HG03520 (cell line): ENCODE measurements at regions not wholly inside any gene's neighbourhood (a gene's known extent, or its start where the extent isn't known, plus 50 kb on each side); places are given as distances from the start of the nearest gene placed in this dataset.
A peak's percentile ranks its signal among the peaks of the same experiment; 100 is the strongest.
"Not testable (repeated sequence)": the region's sequence is repeated elsewhere in the genome, so short reads cannot be mapped to it uniquely, and the experiment has no call there.

Source experiments
- ATAC-seq: cut with Tn5 transposase; IDR thresholded peaks from one replicate; pipeline ENCODE4 v1.9.1; 2021; ENCODE audit warnings: mild to moderate bottlenecking, moderate library complexity; ENCODE audit not compliant: unreplicated experiment

DNA sequence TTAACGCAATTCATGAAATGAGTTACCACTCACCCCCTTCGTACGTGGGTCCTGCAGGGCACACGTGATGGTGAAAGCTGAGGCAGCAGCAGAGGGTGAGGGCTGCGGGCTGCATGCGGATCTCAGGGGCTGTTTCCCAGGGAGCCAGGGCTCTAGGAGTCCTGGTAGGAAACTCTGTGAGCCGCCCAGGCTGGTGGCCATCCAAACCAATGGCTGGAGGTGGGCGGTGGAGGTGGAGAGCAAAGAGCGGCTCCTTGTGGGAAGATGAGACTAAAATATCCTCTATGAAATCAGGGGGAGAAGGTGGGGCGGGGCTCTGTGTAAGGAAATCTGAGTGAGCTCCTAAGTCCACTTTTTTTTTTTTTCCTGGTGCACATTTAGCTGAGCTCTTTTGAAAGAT, 120.1 kb upstream of the SLC1A4 start:
- ATAC-seq, result no peak

DNA sequence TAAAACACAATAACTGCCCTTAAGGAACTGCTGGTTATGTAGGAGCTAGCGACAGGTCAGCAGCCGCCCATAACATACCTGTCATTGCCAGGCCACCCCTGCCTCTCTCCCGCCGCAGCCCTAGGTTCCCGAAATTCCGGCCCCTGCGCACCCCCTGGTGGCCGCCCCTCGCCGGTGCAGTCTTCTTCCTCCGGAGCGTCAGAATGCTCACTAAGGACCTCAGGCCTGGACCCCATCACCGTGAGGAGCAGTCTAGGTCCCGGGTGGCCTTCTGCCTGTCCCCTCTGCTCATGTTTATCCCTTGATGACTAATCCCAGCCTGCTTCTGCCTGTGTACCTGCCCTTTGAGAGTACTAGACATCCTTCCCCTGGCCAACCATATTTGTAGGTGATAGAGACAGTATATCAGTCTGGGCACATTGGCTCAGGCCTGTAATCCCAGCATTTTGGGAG, 115.7 kb upstream of the SLC1A4 start:
- ATAC-seq, result peak; percentile 76

DNA sequence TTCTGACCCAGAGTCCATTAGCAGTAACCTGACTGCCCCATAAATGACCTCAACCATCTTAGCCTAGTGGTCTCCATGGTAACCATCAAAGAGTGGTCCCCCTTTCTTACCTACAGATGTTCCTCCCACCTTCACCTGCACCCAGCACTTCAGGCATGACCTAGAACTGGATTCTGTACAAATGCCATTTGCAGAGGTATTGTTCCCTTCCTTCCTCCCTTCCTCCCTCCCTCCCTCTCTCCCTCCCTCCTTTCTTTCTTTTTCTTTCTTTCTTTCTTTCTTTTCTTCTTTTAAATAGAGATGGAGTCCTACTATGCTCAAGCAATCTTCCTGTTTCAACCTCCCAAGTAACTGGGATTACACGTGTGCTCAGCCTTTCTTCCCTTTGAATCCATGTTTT, 114.6 kb upstream of the SLC1A4 start:
- no peak for ATAC-seq

DNA sequence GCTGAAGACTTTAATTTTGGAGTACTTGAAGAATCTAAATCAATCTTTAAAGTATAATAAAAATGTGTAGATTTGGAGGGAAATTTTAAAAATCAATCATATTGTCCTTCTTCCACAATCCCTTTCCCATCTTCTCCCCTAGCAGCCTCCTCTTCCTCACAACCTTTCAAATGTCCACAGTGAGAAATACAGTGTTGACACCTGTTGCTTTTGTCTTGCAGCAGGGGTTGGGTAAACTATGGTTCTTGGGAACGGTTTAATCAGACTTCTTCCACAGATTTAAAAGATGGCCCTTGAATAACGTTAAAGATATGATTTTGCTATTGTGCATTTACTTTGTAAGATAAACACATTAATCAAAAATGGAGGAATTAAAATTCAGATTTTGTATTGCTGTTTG, 113.8 kb upstream of the SLC1A4 start:
- ATAC-seq, result no peak

DNA sequence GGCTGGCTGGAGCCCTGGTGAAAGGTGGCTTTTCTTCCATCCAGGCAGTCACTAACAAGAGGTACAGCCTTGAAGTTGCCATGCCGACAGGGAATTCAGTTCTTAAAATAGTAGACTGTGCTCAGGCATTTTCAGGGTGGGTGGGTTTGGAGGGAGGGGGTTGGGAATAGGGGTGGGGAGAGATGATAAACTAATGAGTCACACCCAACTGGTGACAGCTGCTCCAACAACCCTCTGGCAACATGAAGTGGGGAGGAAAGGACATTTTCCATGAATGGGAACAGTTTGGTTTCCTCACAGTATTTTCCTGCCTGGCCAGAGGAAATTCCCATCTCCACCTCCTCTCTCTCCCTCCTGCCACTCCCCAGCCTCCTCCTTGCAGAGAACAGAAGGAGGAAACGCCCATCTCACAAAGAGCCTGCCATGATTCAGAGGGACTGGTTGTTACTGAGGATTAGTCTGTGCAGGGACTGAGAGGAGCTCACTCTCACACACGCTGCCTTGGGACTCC, 113.0 kb upstream of the SLC1A4 start:
- no peak for ATAC-seq

DNA sequence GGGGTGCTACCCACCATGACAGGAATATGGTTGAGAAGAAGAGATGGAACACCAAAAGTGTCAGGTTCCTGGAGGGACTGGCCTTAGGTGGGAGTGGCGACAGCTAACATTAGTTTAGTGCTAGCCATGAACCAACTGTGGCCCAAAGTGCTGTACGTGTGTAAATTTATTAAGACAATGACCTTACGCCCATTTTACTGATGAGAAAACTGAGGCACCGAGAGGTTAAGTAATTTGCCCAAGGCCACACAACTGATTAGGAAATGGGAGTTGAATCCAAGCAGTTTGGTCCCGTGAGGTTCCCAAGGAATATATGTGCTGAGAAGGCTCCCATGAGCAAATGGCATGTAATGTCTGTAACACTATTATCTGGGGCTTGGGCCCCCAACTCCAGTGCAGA, 109.5 kb upstream of the SLC1A4 start:
- ATAC-seq, result no peak

DNA sequence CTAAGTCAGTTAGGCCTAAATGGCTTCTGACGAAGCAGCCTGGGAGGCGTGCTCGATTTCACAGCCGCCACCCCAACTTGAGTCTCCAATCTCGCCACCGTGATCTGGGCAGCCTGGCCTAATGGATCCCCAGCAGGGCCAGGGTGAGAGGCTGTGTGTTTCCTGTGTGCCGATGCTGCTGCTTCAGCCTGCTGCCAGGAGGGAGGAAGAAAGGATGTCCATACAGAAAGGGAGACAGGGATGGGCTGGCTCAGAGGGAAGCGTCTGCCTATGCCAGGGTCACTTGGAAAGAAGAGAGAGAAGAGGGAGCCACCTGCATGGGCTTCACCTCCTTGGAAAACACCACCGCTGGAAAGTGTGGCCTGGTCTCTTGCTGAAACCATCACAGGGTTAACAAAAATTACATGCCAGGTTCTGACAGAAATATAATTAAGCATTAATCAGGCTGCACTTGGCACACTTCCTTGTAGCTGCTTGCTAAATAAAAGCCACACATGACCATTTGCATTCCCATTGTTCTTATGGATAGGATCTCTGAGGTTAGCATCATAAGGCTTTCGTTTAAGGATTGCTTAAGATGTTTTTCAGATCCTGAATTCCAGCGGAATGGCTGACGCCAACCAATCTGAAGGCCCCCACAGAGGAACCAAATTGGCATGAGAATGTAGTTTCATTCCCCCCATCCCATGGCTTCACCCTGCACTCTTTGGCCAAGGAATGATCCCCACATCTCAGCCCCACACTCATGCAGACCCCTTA, 108.8 kb upstream of the SLC1A4 start:
- ATAC-seq, result no peak

DNA sequence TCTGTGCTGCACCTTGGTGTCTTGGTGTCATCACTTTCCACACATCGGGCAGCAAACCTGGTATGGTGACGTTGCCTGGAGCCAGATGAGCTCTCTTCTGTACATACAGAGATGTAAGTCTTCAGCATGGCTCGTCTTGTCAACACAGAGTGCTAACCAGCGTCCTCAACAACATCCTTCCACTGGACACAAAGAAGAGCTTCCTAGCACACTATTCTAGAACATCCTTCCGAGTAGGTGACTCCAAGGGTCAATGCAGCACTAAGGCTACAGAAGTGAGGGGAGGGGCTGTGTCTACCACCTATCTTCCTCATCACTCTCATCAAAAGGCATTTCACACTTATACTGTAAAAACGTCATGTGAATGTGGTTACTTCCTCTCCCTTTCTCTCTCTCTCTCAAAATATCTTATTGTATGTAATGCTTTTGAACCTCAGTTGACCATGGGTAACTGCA, 108.1 kb upstream of the SLC1A4 start:
- ATAC-seq, result no peak

DNA sequence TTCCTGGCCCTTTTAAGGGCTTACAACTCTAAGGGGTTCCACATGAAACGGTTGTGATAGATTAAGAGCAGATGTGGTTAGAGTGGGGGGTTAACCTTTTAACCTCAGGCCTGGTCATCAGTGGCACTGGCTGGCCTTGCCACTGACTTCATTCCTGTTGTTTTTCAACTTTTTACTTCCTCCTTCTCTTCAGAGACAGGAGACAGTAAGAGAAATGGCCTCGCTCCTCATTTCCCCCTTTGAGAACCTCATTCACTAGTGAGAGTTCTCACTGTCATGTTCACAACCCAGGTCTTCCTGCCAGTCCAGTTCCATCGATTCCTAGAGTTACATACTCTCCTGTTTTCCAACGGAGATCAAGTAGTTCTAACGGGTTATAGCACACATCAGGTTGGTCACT, 101.6 kb upstream of the SLC1A4 start:
- ATAC-seq, result no peak

DNA sequence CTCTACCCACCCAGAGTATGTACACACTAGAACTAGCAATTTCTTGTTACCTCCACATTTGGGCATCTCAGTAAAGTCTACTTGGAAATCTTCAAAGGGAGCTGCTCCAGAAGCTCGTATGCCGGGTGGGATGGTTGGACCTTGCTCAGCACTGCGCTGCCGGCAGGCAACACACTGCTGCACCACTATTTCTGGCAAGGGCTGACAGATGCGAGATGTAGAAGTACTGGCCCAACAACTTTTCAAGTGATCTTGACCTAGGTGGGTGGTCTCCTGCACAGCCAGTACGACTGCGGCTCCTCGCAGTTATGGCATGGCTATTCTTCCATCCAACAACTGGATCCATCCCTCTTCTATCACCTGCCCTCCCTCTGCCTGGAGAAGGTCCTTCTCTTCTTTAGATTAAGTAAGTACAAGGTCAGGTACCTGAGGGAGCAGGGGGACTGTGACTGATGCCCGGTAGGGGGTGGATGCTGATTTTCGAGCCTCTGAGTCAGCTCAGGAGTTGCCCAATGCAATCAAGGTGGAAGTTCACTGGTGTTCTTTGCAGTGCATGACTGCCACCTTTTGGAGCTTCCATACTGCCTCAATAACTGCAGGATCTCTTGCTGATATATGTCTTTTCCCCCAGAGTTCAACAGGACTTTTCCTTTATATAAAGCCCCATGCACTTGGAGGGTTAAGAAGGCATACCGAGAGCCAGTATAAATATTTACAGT, 100.4 kb upstream of the SLC1A4 start:
- ATAC-seq, result no peak

DNA sequence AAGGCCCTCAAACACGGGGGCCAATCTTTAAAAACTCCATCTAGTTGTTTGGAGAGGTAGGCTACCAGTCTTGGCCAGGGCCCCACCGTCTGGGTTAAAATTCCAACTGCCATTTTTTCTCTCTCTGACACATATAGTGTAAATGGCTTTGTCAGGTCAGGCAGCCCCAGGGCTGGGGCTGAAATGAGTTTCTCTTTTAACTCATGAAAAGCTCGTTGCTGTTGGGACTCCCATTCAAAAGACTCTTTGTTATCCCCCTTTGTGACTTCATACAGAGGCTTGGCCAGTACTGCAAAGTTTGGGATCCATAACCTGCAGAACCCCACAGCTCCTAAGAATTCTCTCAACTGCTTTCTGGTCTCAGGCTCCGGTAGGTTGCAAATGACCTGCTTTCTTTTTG, 99.4 kb upstream of the SLC1A4 start:
- ATAC-seq, result no peak

DNA sequence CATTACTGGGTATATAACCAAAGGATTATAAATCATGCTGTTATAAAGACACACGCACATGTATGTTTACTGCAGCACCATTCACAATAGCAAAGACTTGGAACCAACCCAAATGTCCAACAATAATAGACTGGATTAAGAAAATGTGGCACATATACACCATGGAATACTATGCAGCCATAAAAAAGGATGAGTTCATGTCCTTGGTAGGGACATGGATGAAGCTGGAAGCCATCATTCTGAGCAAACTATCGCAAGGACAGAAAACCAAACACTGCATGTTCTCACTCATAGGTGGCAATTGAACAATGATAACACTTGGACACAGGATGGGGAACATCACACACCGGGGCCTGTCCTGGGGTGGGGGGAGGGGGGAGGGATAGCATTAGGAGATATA, 92.6 kb upstream of the SLC1A4 start:
- not testable (repeated sequence) for ATAC-seq

DNA sequence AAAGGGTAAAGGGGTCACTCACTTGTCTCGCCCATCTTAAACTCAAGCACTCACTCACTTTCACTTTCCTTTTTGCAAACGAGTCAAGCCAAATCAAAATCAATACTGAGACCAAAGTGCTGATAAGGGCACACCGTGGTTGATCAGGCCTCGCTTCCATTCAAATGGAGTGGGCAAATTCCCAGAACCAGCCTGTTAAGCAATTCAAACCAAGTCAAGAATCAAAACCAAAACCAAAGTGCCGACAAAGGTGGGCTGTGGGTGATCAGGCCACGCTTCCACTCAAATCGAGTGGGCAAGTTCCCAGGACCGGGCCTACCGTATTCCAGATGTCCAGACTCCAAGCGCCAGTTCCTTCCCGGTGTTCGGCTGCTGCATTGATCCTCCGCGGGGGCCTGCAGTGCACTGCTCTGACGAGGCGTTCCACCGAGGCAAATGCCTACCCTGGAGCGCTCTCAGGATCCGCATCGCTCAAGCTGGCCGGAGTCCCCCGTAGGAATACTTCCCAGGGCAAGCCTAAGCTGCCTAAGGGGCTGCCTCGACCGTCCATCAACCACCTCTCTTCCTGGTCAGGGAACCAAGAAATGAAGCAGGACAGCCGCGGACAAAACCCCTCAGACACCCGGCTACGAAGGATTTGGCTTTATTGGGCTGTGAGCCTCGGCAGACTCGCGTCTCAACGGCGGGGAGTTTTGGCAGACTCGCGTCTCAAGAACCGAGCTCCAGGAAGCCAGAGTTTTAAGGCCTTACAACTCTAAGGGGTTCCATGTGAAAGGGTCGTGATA, 89.9 kb upstream of the SLC1A4 start:
- no peak for ATAC-seq

DNA sequence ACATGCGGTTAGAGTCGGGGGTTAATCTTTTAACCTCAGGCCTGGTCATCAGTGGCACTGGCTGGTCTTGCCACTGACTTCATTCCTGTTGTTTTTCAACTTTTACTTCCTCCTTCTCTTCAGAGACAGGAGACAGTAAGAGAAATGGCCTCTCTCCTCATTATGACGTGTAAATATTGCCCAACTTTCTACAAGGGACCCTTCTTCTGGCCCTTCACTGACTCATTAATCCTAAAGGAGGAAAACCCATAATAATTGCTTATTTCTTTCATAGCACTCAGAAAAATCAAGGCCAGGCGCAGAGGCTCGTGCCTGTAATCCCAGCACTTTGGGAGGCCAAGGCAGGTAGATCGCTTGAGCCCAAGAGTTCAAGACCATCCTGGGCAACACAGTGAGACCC, 89.3 kb upstream of the SLC1A4 start:
- not testable (repeated sequence) for ATAC-seq

DNA sequence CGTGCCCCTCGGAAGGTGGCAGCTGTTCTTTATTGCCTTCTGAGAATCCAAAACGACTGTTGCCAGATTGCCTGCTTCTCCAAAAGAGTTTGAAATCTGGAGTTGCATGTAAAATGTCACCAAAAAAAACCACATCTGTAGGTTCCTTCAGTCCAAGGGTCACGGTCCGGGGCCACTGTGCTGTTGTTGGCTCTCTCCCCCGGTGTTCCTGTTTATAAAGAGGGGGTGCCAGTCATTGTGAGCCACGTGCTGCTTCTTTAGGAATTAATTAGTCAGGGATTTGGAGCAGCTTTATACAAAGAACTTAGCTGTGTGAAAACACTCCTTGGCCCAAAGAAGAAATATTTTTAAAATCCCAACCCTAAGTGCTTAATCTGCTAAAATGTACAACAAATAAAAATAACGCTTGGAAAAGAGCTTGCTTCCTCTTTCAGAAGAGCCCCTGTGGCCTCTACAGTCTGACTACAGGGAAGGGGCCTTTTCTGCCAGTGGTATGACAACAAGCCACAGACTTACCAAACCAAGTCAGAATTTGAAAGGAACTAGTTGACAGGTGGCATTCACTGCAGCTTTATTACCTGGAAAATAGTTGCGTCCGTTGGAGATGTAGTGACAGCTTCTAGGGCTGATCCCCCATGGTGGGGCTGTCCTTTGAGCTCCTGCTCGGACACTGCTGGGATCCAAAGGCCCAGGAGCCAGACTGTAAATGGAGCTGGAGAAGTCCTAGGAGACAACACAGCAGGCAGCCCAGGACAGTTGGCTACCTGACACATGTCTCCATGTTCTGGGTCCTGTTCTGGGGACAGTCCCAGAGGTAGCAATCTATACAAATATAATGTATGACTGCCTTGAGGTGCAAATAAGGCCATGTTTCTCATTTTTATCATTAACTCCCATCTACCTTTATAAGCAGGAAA, 84.5 kb upstream of the SLC1A4 start:
- no peak for ATAC-seq

DNA sequence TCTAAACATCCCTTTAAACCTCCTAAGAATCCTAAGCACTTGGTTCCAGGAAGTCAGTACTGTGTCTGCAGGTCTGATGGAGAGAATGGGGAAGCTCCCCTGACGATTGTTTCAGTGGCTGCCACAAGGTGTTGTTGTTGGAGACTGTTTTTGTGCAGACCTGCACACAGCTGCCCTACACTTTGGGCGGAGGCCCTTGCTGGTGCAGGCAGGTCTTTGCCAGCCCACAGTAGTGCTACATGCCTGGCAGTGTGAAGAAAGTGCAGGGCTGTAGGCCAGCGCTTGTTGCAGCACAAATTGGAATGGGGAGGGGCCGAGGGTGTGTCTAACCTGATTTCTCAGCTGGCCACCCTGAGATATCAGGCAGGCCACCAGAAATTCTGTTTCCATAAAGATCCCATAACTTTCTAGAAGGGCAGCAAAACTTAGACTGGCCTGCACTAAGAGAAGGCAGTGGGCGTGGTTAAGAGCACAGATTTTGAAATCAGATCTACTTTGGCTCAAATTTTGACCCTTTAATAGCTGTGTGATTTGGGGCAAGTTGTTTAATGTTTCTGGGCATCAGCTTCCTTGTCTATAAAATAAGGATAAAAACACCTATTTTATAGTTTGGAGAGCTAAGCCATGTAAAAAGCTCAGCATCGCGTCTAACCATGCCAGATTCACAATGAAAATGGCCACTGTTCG, 83.7 kb upstream of the SLC1A4 start:
- ATAC-seq, result no peak

DNA sequence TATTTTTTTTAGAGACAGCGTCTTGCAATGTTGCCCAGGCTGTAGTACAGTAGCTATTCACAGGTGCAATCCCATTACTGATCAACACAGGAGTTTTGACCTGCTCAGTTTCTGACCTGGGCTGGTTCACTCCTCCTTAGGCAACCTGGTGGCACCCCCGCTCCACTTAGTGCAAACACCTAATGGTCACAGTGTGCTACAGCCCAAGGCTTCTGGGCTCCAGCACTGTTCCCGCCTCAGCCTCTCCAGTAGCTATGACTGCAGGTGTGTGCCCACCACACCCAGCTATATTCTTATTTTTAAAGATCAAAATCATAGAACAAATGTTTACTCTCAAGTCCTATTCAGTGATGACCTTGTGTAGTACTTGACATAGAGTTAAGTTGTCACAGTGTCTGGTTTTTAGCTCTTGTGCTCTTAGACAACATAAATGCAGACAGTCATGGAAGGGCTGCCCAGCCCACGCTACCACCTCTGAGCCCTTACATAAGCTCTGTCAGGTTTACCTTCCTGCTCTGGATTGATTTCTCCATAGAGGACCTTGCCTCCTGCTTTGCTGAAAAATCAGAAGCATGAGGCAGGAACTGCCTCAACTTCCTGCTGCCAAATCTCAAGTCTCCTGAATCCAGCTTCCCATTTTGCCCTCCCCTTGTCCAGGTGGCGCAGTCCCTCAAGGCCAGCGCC, 82.2 kb upstream of the SLC1A4 start:
- ATAC-seq, result no peak

DNA sequence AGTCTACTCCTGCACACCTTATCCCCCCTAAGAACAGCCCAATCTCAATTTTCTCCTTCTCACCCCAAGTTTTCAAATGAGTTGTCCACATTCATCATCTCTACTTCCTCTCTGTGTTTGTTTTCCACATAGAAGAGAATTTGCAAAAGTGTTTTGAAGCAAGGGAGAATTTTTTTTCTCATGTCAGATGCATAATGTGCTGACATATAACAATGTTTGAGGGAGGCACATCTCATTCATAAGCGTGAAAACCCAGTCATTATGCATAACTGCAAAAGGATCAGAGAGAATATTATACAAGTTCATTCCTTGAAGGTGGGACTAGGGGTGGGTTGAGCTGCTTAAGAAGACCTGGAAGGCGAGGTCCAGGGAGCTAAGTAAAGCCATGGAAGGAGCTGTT, 80.8 kb upstream of the SLC1A4 start:
- no peak for ATAC-seq

DNA sequence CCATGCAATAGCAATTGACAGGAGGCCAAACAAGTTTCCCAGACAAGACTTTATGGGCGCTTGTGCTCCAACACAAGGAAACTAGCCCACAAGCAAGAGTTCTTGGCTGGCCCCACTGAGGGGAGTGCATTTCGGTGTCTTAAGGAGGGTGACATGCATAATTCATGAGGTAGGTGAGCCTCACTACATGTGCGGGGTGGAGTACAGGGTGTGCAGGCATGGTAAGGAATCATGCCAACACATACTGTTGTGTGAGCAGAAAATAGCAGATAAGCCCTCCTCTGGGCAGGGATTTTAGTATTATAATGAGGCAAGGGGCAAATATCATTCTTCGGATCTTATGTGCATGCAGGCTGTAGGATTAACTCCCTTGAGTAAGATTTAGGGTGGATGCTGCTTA, 78.7 kb upstream of the SLC1A4 start:
- ATAC-seq, result no peak
